Amniotic stem cell (primary cell): ENCODE measurements at regions not wholly inside any gene's neighbourhood (a gene's known extent, or its start where the extent isn't known, plus 50 kb on each side); places are given as distances from the start of the nearest gene placed in this dataset.
"Not testable (repeated sequence)": the region's sequence is repeated elsewhere in the genome, so short reads cannot be mapped to it uniquely, and the experiment has no call there.

Source experiments
- DNase-seq: peaks from one replicate; lab custom pipeline; 2025; lab: John Stamatoyannopoulos, UW

- no peak for DNase-seq
Measured at GRCh38 chr14:40252817-40253447, 820.7 kb upstream of the FBXO33 start.

DNA sequence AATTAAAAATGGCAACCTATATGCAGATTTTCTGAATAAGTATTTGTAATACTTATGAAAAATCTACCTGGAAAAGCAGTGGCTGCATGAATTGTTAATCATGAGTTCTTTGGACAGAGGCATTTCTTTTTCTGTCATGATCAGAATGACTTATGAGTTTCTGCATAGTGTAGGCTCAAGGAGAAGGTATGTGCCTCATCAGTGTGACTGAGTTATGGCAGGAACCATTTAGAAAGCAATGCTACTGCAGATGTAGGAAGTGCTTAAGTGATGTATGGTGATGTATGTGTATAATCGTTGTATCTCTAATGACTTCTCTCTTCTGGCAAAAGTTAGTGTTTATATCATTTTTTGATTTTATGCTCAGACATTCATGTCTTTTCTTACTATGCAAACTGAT is 816.4 kb upstream of the FBXO33 start:
- DNase-seq = no peak

- DNase-seq = no peak
Measured at GRCh38 chr14:40240245-40240859, 808.1 kb upstream of the FBXO33 start.

DNA sequence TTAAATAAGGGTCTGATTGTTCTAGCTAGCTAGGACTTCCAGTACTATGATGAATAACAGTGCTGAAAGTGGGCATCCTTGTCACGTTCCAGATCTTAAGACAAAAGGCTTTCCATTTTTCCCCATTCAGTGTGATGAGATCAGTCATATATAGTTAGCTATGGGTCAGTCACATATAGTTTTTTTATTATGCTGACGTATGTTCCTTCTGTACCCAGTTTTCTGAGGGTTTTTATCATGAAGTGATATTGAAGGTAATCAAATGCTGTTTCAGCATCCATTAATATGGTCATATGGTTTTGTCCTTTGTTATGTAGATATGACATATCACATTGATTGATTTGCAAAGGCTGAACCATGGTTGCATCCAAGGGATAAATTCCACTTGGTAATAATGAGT is 800.1 kb upstream of the FBXO33 start:
- DNase-seq = no peak

DNA sequence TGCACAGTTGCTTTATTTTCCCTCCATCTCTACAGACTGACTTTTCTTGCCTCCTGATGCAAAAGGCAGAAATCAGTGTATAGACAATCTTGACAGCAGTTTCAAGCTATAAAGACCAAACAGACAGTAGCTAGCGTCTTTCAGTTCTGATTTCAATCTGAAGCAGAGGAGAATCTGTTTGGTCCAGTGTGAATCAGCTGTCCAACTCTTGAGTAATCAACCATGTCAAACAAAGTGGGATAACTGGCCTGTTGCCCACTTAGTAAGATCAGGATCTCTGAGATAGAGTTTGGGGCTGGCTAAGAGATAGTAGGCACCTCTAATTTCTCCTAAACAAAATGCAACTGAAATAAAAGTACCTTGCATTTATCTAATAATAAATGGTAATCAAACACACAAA is 797.4 kb upstream of the FBXO33 start:
- DNase-seq = no peak

- no peak for DNase-seq
Measured at GRCh38 chr14:40222996-40223395, 790.8 kb upstream of the FBXO33 start.

GRCh38 chr14:40221428-40221827 is 789.2 kb upstream of the FBXO33 start:
- DNase-seq = no peak

- no peak for DNase-seq
Measured at GRCh38 chr14:40219032-40219431, 786.8 kb upstream of the FBXO33 start.

DNA sequence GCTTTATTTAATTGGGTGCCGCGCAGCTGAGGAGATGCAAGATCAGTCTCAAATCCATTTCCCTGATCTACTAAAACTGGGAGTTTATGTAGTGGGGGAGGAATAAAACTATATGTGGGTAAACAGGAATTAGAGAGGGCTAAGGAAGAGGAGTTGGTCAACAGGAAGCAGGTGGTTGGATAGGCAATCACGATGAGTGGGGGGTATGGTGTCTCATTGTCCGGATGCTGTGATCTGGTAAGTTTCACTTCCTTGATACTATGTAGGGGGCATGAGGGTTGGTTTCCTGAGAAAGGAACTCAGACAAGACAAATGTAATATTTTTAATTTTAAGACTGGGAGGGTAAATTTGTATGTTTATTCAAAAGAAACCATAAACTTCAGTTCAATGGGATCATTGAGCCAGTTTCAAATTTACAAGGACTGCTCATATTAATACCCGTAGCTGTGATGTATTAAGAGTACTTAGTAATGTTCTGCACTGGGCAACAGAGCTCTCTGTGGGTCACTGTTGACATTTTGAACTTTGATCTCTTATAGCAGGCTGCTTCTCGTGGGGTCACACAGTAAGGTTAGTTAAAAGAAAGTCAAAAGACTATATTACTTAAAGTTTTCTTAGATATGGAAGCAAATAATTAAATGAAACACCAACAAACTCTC is 786.2 kb upstream of the FBXO33 start:
- no peak for DNase-seq

DNA sequence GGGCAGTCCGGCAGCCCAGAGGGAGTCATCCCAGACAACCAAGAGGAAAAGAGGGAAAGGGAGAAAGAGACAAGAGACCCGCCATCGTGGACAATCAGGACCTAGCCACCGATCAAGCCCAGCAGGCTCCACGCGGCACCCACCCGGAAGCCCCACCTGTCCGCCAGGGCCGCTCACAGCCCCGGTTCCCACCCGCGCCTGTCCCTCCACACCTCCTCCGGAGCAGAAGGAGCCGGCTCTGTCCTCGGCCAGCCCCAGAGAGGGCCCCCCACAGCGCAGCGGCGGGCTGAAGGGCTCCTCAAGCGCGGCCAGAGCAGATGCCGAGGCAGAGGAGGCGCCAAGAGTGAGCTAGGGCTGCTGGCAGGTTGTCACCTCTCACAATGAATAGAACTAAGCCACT is 784.7 kb upstream of the FBXO33 start:
- DNase-seq = no peak

- not testable (repeated sequence) for DNase-seq
Measured at GRCh38 chr14:40216408-40216807, 784.2 kb upstream of the FBXO33 start.

GRCh38 chr14:40213701-40214100 is 781.5 kb upstream of the FBXO33 start:
- DNase-seq = no peak

GRCh38 chr14:40204441-40205175 is 772.4 kb upstream of the FBXO33 start:
- DNase-seq = no peak

- no peak for DNase-seq
Measured at GRCh38 chr14:40199101-40199500, 766.9 kb upstream of the FBXO33 start.

GRCh38 chr14:40197344-40197743 is 765.1 kb upstream of the FBXO33 start:
- no peak for DNase-seq

- no peak for DNase-seq
Measured at GRCh38 chr14:40188006-40188405, 755.8 kb upstream of the FBXO33 start.

DNA sequence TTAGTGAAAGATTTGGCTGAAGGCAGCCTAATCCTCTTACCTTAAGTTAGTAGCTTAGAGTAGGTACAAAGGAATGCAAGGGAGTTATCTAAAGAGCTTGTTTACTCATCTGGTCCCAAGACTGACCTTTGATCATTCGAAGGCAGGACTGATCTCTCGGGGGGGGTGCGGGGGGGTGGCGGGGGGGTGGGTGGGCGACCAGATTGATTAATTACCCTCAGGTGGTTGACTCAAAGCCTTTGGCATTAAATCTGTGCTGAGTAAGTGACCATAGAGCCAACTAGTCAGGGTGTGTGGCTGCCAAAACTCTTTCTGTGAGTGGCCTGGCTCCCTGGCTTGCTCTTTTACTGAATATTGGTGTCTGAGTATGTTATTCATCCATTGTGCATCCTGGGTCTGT is 731.9 kb upstream of the FBXO33 start:
- no peak for DNase-seq

- DNase-seq = no peak
Measured at GRCh38 chr14:40139657-40140056, 707.4 kb upstream of the FBXO33 start.

DNA sequence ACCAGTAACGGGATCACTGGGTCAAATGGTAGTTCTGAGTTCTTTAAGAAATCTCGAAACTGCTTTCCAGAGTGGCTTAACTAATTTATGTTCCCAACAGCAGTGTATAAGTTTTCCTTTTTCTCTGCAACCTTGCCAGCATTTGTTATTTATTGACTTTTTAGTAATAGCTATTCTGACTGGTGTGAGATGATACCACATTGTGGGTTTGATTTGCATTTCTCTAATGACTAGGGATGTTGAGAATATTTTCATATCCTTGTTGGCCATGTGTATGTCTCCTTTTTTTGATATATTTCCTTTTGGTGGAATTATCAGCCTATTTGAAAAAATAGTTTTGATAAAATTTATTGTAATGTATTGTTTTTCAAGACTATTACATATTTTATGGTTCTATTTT is 701.2 kb upstream of the FBXO33 start:
- DNase-seq = no peak

GRCh38 chr14:40129159-40129558 is 696.9 kb upstream of the FBXO33 start:
- no peak for DNase-seq

GRCh38 chr14:40123816-40124215 is 691.6 kb upstream of the FBXO33 start:
- no peak for DNase-seq

- no peak for DNase-seq
Measured at GRCh38 chr14:40122968-40123648, 690.9 kb upstream of the FBXO33 start.
